ENCODE measurements at regions not wholly inside any gene's neighbourhood (a gene's known extent, or its start where the extent isn't known, plus 50 kb on each side); places are given as distances from the start of the nearest gene placed in this dataset.
"Not testable (repeated sequence)": the region's sequence is repeated elsewhere in the genome, so short reads cannot be mapped to it uniquely, and the experiment has no call there.

GRCh38 chr13:73657821-73658540, 476.2 kb downstream of the KLF12 start:
- DNase-seq (ENCODE audit: low spot score): no peak
- Histone ChIP-seq H3K27me3 (ENCODE audit: insufficient read depth, poor library complexity, severe bottlenecking) (no peaks in the 10 kb centered on the region), H3K4me3 (ENCODE audit: severe bottlenecking) (no peak overlapping the region), H3K27ac (ENCODE audit: poor library complexity, severe bottlenecking) (no peak overlapping the region), H3K36me3 (ENCODE audit: low read depth) (no peaks in the 10 kb centered on the region), H3K9me3 (ENCODE audit: severe bottlenecking) (no peaks in the 10 kb centered on the region), H3K4me1 (ENCODE audit: insufficient read depth, poor library complexity, severe bottlenecking) (peaks cover 14% of the 10 kb centered on the region)
- no peak for ATAC-seq (ENCODE audit: low read depth)
- TF ChIP-seq CTCF (IDR thresholded peaks at IDR 0.05; ENCODE audit: poor library complexity, severe bottlenecking): no peak

GRCh38 chr13:73656863-73657262, 477.3 kb downstream of the KLF12 start:
- no peak for TF ChIP-seq CTCF (IDR thresholded peaks at IDR 0.05; ENCODE audit: poor library complexity, severe bottlenecking)
- H3K27me3 ChIP-seq (ENCODE audit: insufficient read depth, poor library complexity, severe bottlenecking): no peaks in the 10 kb centered on the region
- H3K4me1 ChIP-seq (ENCODE audit: insufficient read depth, poor library complexity, severe bottlenecking): peaks cover 14% of the 10 kb centered on the region
- peak overlapping the region; percentile 41 for H3K27ac ChIP-seq (ENCODE audit: poor library complexity, severe bottlenecking)
- no peaks in the 10 kb centered on the region for H3K36me3 ChIP-seq (ENCODE audit: low read depth)
- H3K4me3 ChIP-seq (ENCODE audit: severe bottlenecking): no peak overlapping the region
- peak; percentile 69; the same call in 1 of the 3 replicates for ATAC-seq (ENCODE audit: low read depth)
- DNase-seq (ENCODE audit: low spot score): no peak
- H3K9me3 ChIP-seq (ENCODE audit: severe bottlenecking): no peaks in the 10 kb centered on the region

- DNase-seq (ENCODE audit: low spot score) (no peak), ATAC-seq (ENCODE audit: low read depth) (no peak)
- no peak for TF ChIP-seq CTCF (IDR thresholded peaks at IDR 0.05; ENCODE audit: poor library complexity, severe bottlenecking)
- H3K36me3 ChIP-seq (ENCODE audit: low read depth): no peaks in the 10 kb centered on the region
- no peaks in the 10 kb centered on the region for H3K9me3 ChIP-seq (ENCODE audit: severe bottlenecking)
- H3K4me3 ChIP-seq (ENCODE audit: severe bottlenecking): no peak overlapping the region
- peaks cover 14% of the 10 kb centered on the region for H3K4me1 ChIP-seq (ENCODE audit: insufficient read depth, poor library complexity, severe bottlenecking)
- no peaks in the 10 kb centered on the region for H3K27me3 ChIP-seq (ENCODE audit: insufficient read depth, poor library complexity, severe bottlenecking)
- no peak overlapping the region for H3K27ac ChIP-seq (ENCODE audit: poor library complexity, severe bottlenecking)
These were observed 480.5 kb downstream of the KLF12 start for GRCh38 chr13:73653688-73654087.

GRCh38 chr13:73647417-73647816, 486.8 kb downstream of the KLF12 start:
- Histone ChIP-seq H3K36me3 (ENCODE audit: low read depth) (no peaks in the 10 kb centered on the region), H3K9me3 (ENCODE audit: severe bottlenecking) (no peaks in the 10 kb centered on the region), H3K4me3 (ENCODE audit: severe bottlenecking) (no peak overlapping the region), H3K27ac (ENCODE audit: poor library complexity, severe bottlenecking) (no peak overlapping the region), H3K27me3 (ENCODE audit: insufficient read depth, poor library complexity, severe bottlenecking) (no peaks in the 10 kb centered on the region), H3K4me1 (ENCODE audit: insufficient read depth, poor library complexity, severe bottlenecking) (no peaks in the 10 kb centered on the region)
- no peak for TF ChIP-seq CTCF (IDR thresholded peaks at IDR 0.05; ENCODE audit: poor library complexity, severe bottlenecking)
- ATAC-seq (ENCODE audit: low read depth): no peak
- no peak for DNase-seq (ENCODE audit: low spot score)

GRCh38 chr13:73640476-73641179, 493.6 kb downstream of the KLF12 start:
- DNase-seq (ENCODE audit: low spot score); ATAC-seq (ENCODE audit: low read depth); H3K36me3 ChIP-seq (ENCODE audit: low read depth); H3K27ac ChIP-seq (ENCODE audit: poor library complexity, severe bottlenecking); H3K4me1 ChIP-seq (ENCODE audit: insufficient read depth, poor library complexity, severe bottlenecking); H3K9me3 ChIP-seq (ENCODE audit: severe bottlenecking); H3K27me3 ChIP-seq (ENCODE audit: insufficient read depth, poor library complexity, severe bottlenecking); H3K4me3 ChIP-seq (ENCODE audit: severe bottlenecking): not testable (repeated sequence)
